NCI-H82 treated with DMSO at 0.1 percent for 48 hours (cell line): ENCODE measurements at regions not wholly inside any gene's neighbourhood (a gene's known extent, or its start where the extent isn't known, plus 50 kb on each side); places are given as distances from the start of the nearest gene placed in this dataset.
A peak's percentile ranks its signal among the peaks of the same experiment; 100 is the strongest.

Source experiments
- DNase-seq: peaks from one replicate; lab custom pipeline; 2025; ENCODE audit not compliant: unreplicated experiment; lab: John Stamatoyannopoulos, UW

- DNase-seq = peak; percentile 7
Measured at GRCh38 chr5:34584165-34584564, 72.0 kb upstream of the RAI14 start.

- DNase-seq = no peak
Measured at GRCh38 chr5:34585601-34586104, 70.5 kb upstream of the RAI14 start.

- no peak for DNase-seq
Measured at GRCh38 chr5:34586117-34586885, 69.8 kb upstream of the RAI14 start.

- DNase-seq = no peak
Measured at GRCh38 chr5:34587355-34588241, 68.5 kb upstream of the RAI14 start.

GRCh38 chr5:34589832-34590231, 66.3 kb upstream of the RAI14 start:
- no peak for DNase-seq

GRCh38 chr5:34591723-34592122, 64.4 kb upstream of the RAI14 start:
- no peak for DNase-seq

- DNase-seq = no peak
Measured at GRCh38 chr5:34597034-34598027, 58.8 kb upstream of the RAI14 start.

GRCh38 chr5:34598177-34598794, 57.8 kb upstream of the RAI14 start:
- no peak for DNase-seq

GRCh38 chr5:34599471-34600117, 56.5 kb upstream of the RAI14 start:
- DNase-seq = no peak

- no peak for DNase-seq
Measured at GRCh38 chr5:34600118-34600493, 56.0 kb upstream of the RAI14 start.

GRCh38 chr5:34603378-34603777, 52.8 kb upstream of the RAI14 start:
- DNase-seq = no peak

- DNase-seq = peak; percentile 61
Measured at GRCh38 chr5:34604119-34604675, 51.9 kb upstream of the RAI14 start.

GRCh38 chr5:34606101-34606500, 50.0 kb upstream of the RAI14 start:
- DNase-seq = no peak
